Stimulated activated CD4-positive, alpha-beta T cell treated with anti-CD3 and anti-CD28 coated beads, Interleukin-2, amount 100 ng/mL, for 48 hours (primary cell): ENCODE measurements at regions not wholly inside any gene's neighbourhood (a gene's known extent, or its start where the extent isn't known, plus 50 kb on each side); places are given as distances from the start of the nearest gene placed in this dataset.

Experiments used
- DNase-seq, 2 donors: peaks; one replicate each; pipeline ENCODE4 v3.0.0-alpha.2; 2020

- no peak for DNase-seq
These were observed 121.3 kb downstream of the CDC42EP3 start for GRCh38 chr2:37550190-37550589.

- no peak for DNase-seq
These were observed 119.7 kb downstream of the CDC42EP3 start for GRCh38 chr2:37551783-37552182.

- DNase-seq: no peak
These were observed 119.1 kb downstream of the CDC42EP3 start for GRCh38 chr2:37552339-37552738.

GRCh38 chr2:37553411-37554154 lies 117.9 kb downstream of the CDC42EP3 start:
- DNase-seq: no peak

GRCh38 chr2:37554155-37554510 lies 117.3 kb downstream of the CDC42EP3 start:
- no peak for DNase-seq

GRCh38 chr2:37554687-37555086 lies 116.8 kb downstream of the CDC42EP3 start:
- no peak for DNase-seq

- DNase-seq: no peak
These were observed 116.0 kb downstream of the CDC42EP3 start for GRCh38 chr2:37555457-37555856.

GRCh38 chr2:37556256-37556655 lies 115.2 kb downstream of the CDC42EP3 start:
- no peak for DNase-seq

- no peak for DNase-seq
These were observed 112.8 kb downstream of the CDC42EP3 start for GRCh38 chr2:37558623-37559022.

GRCh38 chr2:37560241-37560848 lies 111.1 kb downstream of the CDC42EP3 start:
- no peak for DNase-seq

- no peak for DNase-seq
These were observed 110.4 kb downstream of the CDC42EP3 start for GRCh38 chr2:37560863-37561614.

GRCh38 chr2:37561615-37562569 lies 109.5 kb downstream of the CDC42EP3 start:
- no peak for DNase-seq

GRCh38 chr2:37563375-37564015 lies 107.9 kb downstream of the CDC42EP3 start:
- no peak for DNase-seq

- DNase-seq: no peak
These were observed 107.1 kb downstream of the CDC42EP3 start for GRCh38 chr2:37564356-37564755.

GRCh38 chr2:37566517-37566981 lies 104.9 kb downstream of the CDC42EP3 start:
- DNase-seq: no peak

GRCh38 chr2:37568565-37568964 lies 102.9 kb downstream of the CDC42EP3 start:
- DNase-seq: no peak

GRCh38 chr2:37569131-37569823 lies 102.2 kb downstream of the CDC42EP3 start:
- DNase-seq: no peak

GRCh38 chr2:37569986-37570679 lies 101.3 kb downstream of the CDC42EP3 start:
- no peak for DNase-seq

GRCh38 chr2:37570773-37571586 lies 100.5 kb downstream of the CDC42EP3 start:
- DNase-seq: peak; percentile 41 to 48

GRCh38 chr2:37571587-37572136 lies 99.8 kb downstream of the CDC42EP3 start:
- DNase-seq: no peak
